Chondrocyte (in vitro differentiated cells): ENCODE measurements at regions not wholly inside any gene's neighbourhood (a gene's known extent, or its start where the extent isn't known, plus 50 kb on each side); places are given as distances from the start of the nearest gene placed in this dataset.

ENCODE experiments used
- DNase-seq: peaks from one replicate; pipeline ENCODE4 v3.0.0; 2021; ENCODE audit warnings: mixed read lengths, low spot score
- H3K27ac Mint-ChIP-seq: one replicate; pipeline ENCODE4 v1.8.0; 2021; ENCODE audit warnings: mild to moderate bottlenecking, moderate library complexity, mixed read lengths; ENCODE audit not compliant: unreplicated experiment
- H3K27me3 Mint-ChIP-seq: 2 replicates; pipeline ENCODE4 v1.8.0; 2021; ENCODE audit warnings: low read depth, mixed read lengths
- H3K36me3 Mint-ChIP-seq: 2 replicates; pipeline ENCODE4 v1.8.0; 2021; ENCODE audit warnings: low read depth, mixed read lengths
- H3K4me1 Mint-ChIP-seq: 2 replicates; pipeline ENCODE4 v1.8.0; 2021; ENCODE audit warnings: low read depth, mild to moderate bottlenecking, mixed read lengths
- H3K4me3 Mint-ChIP-seq: one replicate; pipeline ENCODE4 v1.8.0; 2021; ENCODE audit warnings: mild to moderate bottlenecking, moderate library complexity, mixed read lengths; ENCODE audit not compliant: unreplicated experiment
- H3K9me3 Mint-ChIP-seq: 2 replicates; pipeline ENCODE4 v1.8.0; 2021; ENCODE audit warnings: low read depth, mixed read lengths
- TF ChIP-seq, protein P1 (sequence below): fragments of 200-600 bp; sonication (generic); IDR thresholded peaks from 2 replicates; pipeline ENCODE4 v1.5.0; 2021; ENCODE audit warnings: antibody characterized with exemption, mild to moderate bottlenecking, moderate library complexity

DNA sequence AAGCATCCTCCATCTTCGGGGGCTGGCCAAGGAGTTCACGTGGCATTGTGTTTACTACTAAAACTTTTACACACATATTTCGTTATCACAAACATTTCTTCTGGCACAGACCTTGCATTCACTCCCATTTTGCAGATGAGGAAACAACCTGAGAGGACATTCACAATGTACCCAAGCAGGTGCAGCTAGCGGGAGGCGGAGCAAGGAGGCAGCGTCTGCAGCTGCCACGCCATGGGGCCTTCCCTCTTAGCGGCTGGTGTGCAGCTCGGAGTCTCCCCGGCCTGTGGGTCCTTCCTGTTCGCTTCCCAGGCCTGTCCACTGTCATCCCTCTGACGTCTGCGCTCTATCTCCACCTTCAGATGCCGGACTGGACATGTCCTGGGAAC, 807.8 kb downstream of the TBC1D22A start:
- H3K9me3 Mint-ChIP-seq: peaks cover 24% of the 10 kb centered on the region
- no peaks in the 10 kb centered on the region for H3K4me1 Mint-ChIP-seq
- TF ChIP-seq, protein P1, sequence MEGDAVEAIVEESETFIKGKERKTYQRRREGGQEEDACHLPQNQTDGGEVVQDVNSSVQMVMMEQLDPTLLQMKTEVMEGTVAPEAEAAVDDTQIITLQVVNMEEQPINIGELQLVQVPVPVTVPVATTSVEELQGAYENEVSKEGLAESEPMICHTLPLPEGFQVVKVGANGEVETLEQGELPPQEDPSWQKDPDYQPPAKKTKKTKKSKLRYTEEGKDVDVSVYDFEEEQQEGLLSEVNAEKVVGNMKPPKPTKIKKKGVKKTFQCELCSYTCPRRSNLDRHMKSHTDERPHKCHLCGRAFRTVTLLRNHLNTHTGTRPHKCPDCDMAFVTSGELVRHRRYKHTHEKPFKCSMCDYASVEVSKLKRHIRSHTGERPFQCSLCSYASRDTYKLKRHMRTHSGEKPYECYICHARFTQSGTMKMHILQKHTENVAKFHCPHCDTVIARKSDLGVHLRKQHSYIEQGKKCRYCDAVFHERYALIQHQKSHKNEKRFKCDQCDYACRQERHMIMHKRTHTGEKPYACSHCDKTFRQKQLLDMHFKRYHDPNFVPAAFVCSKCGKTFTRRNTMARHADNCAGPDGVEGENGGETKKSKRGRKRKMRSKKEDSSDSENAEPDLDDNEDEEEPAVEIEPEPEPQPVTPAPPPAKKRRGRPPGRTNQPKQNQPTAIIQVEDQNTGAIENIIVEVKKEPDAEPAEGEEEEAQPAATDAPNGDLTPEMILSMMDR: no peak
- DNase-seq: no peak
- peaks cover 1% of the 10 kb centered on the region for H3K36me3 Mint-ChIP-seq
- no peaks in the 10 kb centered on the region for H3K27me3 Mint-ChIP-seq
- H3K4me3 Mint-ChIP-seq: no peak overlapping the region
- no peak overlapping the region for H3K27ac Mint-ChIP-seq

DNA sequence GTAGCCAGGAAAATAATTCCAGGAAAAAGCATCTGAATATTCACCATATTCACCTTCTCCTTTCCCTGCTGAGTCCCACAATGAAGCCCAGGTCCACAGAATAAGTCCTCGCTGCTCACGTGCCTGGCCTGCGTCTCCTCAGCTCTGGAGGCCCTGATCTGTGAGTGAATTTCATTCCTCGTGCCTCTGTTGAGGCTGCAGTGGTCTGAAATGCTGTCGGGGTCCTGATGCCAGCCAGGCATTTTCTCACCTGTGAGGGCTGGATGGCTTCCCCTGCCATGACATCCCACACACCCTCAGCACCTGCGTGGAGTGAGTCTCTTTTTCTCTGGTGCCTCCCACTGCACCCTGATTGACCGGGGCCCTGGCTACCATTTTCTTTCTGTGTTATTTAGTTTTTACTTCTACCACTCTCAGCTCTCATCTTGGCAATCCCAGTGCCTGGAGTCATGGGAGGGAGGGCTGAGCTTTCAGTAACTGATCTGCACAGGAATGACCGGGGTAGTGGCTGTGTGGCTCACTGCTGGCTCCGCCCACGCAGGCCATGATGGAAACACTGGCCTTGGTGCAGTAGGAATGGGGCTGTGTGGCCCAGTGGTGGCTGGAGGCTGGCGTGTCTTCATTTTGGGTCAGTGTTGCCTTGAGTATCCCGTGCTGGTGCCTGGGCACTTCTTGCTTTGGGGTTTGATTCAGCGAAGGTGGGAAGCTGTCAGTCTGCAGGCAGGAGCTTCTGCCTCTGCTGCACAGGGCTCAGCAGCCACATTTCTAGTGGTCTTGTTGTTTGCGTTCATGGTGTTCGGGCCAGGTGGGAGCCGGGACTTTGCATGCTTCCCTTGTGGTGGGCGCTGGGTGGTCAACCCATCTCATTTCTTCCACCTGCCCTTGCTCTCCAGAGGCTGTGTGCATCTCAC, 807.2 kb downstream of the TBC1D22A start:
- no peak for DNase-seq
- Mint-ChIP-seq H3K36me3 (no peaks in the 10 kb centered on the region), H3K27me3 (no peaks in the 10 kb centered on the region), H3K4me1 (no peaks in the 10 kb centered on the region), H3K4me3 (no peak overlapping the region), H3K9me3 (peaks cover 27% of the 10 kb centered on the region), H3K27ac (no peak overlapping the region)
- TF ChIP-seq, protein P1: no peak

DNA sequence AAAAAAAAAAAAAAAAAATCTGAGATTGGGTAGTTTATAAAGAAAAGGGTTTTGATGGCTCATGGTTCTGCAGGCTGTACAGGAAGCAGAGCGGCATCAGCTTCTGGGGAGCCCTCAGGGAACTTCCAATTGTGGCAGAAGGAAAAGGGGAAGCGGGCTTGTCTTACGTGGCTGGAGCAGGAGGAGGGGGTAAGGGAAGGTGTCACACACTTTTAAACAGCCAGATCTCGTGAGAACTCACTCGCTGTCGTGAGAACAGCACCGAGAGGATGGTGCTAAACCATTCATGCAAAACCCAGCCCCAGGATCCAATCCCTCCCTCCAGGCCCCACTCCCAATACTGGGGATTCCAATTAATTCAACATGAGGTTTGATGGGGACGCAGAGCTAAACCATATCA, 806.2 kb downstream of the TBC1D22A start:
- Mint-ChIP-seq H3K4me3 (no peak overlapping the region), H3K9me3 (peaks cover 26% of the 10 kb centered on the region), H3K27ac (no peak overlapping the region), H3K27me3 (no peaks in the 10 kb centered on the region), H3K4me1 (no peaks in the 10 kb centered on the region), H3K36me3 (no peaks in the 10 kb centered on the region)
- TF ChIP-seq, protein P1: no peak
- no peak for DNase-seq

DNA sequence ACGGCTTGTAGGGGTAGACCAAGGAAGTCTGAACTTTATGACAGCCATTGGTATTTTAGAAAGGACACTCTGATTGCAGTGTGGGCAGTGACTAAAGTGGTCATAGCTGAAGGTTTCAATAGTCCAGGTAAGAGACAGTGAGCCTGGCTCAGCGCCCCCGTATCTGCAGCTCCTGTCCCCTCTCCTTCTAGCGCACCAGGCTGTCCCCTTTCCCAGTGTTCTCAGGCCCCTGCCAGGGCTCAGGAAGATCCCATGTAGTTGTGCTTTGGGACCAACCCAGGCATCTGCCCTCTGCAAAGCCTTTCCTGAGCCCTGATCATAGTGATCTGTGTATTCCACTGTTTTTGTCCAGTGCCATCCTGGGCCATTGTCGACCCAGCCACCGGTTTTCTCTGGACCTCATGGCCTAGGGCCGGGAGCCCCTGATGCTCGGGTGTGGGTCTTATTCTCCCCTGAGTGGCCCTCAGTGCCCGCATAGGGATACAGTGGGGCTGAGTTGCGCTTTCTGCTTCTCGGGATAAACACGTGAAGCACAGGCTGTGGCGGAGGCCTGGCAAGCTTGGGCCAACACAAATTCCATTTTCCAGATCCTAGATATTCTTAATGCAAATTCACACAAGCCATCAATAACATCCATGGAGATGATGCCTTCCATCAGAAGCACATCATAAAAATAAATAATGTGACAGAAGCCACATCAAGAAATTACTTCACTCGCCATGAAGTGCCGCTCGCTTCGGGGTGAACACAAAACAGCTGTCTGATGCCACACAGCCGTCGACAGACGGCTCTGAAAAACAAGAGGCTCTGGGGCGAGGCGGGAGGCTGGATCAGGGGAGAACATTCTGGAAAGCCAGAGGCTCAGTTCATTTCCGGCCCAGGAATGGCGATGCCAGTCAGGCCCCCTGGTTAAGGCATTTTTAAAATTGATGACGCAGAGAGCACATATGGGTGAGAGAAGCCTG, 805.0 kb downstream of the TBC1D22A start:
- TF ChIP-seq, protein P1: no peak
- Mint-ChIP-seq H3K36me3 (no peaks in the 10 kb centered on the region), H3K27me3 (no peaks in the 10 kb centered on the region), H3K27ac (no peak overlapping the region), H3K4me1 (no peaks in the 10 kb centered on the region), H3K9me3 (peaks cover 22% of the 10 kb centered on the region), H3K4me3 (no peak overlapping the region)
- no peak for DNase-seq

DNA sequence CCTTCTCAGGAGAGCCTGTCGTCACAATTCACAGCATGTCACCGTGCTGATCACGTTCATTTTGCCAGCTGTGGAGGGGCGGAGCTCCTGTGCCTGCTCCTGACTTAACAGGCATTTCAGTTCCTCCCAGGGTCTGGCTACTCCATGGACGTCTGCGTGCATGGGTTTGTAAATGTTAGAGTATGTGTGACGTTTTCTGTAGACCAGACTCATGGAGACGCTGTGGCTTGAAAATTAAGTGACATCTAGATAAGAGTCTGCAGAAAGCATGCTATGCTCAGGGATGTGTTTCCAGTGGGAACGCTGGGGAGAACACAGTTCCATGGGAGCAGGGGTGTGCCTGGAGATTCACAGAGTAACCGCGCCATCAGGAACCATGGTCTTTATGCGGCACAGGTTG, 804.0 kb downstream of the TBC1D22A start:
- Mint-ChIP-seq H3K27me3 (no peaks in the 10 kb centered on the region), H3K9me3 (peaks cover 21% of the 10 kb centered on the region), H3K27ac (no peak overlapping the region), H3K4me1 (no peaks in the 10 kb centered on the region), H3K4me3 (no peak overlapping the region), H3K36me3 (no peaks in the 10 kb centered on the region)
- DNase-seq: no peak
- TF ChIP-seq, protein P1: no peak
